CD14-positive monocyte (primary cell): ENCODE measurements at regions not wholly inside any gene's neighbourhood (a gene's known extent, or its start where the extent isn't known, plus 50 kb on each side); places are given as distances from the start of the nearest gene placed in this dataset.

Experiments
- DNase-seq, 3 donors: peaks; one replicate each; pipeline ENCODE4 v3.0.0-alpha.2; 2011 to 2022
- H2AFZ ChIP-seq: 2 replicates; pipeline ENCODE4 v1.6.0; 2012; ENCODE audit warnings: mild to moderate bottlenecking, low read depth, low read length, inconsistent platforms; ENCODE audit not compliant: insufficient read depth, poor library complexity, severe bottlenecking
- H3K27ac ChIP-seq, 2 donors: 1 replicate in 1 of 2; 2 replicates in 1 of 2; pipeline ENCODE4 v1.5.1; 2012 to 2013; ENCODE audit warnings: low read length in 2 of 2, control low read depth in 1 of 2, inconsistent platforms in 1 of 2, low read depth in 1 of 2, mild to moderate bottlenecking in 1 of 2
- H3K27me3 ChIP-seq, 2 donors: one replicate each; pipeline versions ENCODE4 v1.6.0 to v1.6.1; 2011 to 2013; ENCODE audit warnings: low read length in 2 of 2; ENCODE audit not compliant: control insufficient read depth in 2 of 2, insufficient read depth in 2 of 2
- H3K36me3 ChIP-seq, 2 donors: replicated peaks in 1 of 2; 1 replicate in 1 of 2; 2 replicates in 1 of 2; pipeline versions ENCODE4 v1.5.1 to v1.6.1; 2012 to 2013; ENCODE audit warnings: low read length in 2 of 2, control low read depth in 1 of 2, inconsistent platforms in 1 of 2, mild to moderate bottlenecking in 1 of 2; ENCODE audit not compliant: insufficient read depth in 2 of 2, control insufficient read depth in 1 of 2
- H3K4me1 ChIP-seq, 2 donors: 1 replicate in 1 of 2; 2 replicates in 1 of 2; pipeline versions ENCODE4 v1.5.1 to v1.6.1; 2012 to 2013; ENCODE audit warnings: low read length in 2 of 2, control low read depth in 1 of 2, inconsistent platforms in 1 of 2, mild to moderate bottlenecking in 1 of 2, moderate library complexity in 1 of 2; ENCODE audit not compliant: insufficient read depth in 2 of 2, control insufficient read depth in 1 of 2
- H3K4me2 ChIP-seq: replicated peaks from 2 replicates; pipeline ENCODE3; 2012; ENCODE audit warnings: low read length, moderate library complexity, mild to moderate bottlenecking; ENCODE audit not compliant: poor library complexity, severe bottlenecking; ENCODE audit errors: extremely low read depth
- H3K4me3 ChIP-seq, 3 experiments: fragments of 200-600 bp in 1 of 3; sonication (generic) in 1 of 3; replicated peaks in 1 of 3; 1 replicate in 2 of 3; 2 replicates in 1 of 3; pipeline ENCODE4 v1.5.1; 2011 to 2013; ENCODE audit warnings: low read length in 3 of 3, mild to moderate bottlenecking in 3 of 3, control low read depth in 2 of 3, low read depth in 2 of 3, inconsistent platforms in 1 of 3, moderate library complexity in 1 of 3
- H3K79me2 ChIP-seq: 2 replicates; pipeline ENCODE4 v1.6.0; 2012; ENCODE audit warnings: mild to moderate bottlenecking, control low read depth, inconsistent platforms, low read length, moderate library complexity; ENCODE audit not compliant: insufficient read depth
- H3K9ac ChIP-seq: 2 replicates; pipeline ENCODE4 v1.6.0; 2017; ENCODE audit warnings: low read length, mild to moderate bottlenecking; ENCODE audit not compliant: insufficient read depth, poor library complexity, severe bottlenecking
- H3K9me3 ChIP-seq, 2 donors: replicated peaks in 1 of 2; 1 replicate in 1 of 2; 2 replicates in 1 of 2; pipeline versions ENCODE4 v1.5.1 to v1.6.1; 2012 to 2013; ENCODE audit warnings: low read length in 2 of 2, control low read depth in 1 of 2; ENCODE audit not compliant: control insufficient read depth in 1 of 2, insufficient read depth in 1 of 2
- H4K20me1 ChIP-seq: 2 replicates; pipeline ENCODE4 v1.6.0; 2012; ENCODE audit warnings: mild to moderate bottlenecking, low read length, control low read depth, moderate library complexity; ENCODE audit not compliant: insufficient read depth
- H3K27ac Mint-ChIP-seq, 7 donors: one replicate each; pipeline ENCODE4 v1.8.0; 2020; ENCODE audit warnings: mild to moderate bottlenecking in 7 of 7, mixed read lengths in 7 of 7, moderate library complexity in 6 of 7, inconsistent platforms in 2 of 7
- H3K27me3 Mint-ChIP-seq, 3 donors: one replicate each; pipeline ENCODE4 v1.8.0; 2021 to 2022; ENCODE audit warnings: low read depth in 3 of 3, mild to moderate bottlenecking in 3 of 3, mixed read lengths in 3 of 3, moderate library complexity in 3 of 3, inconsistent platforms in 1 of 3
- H3K36me3 Mint-ChIP-seq, 2 donors: one replicate each; pipeline ENCODE4 v1.8.0; 2020; ENCODE audit warnings: mixed read lengths in 2 of 2, inconsistent platforms in 1 of 2, mild to moderate bottlenecking in 1 of 2
- H3K4me1 Mint-ChIP-seq: one replicate; pipeline ENCODE4 v1.8.0; 2020; ENCODE audit warnings: mild to moderate bottlenecking, mixed read lengths
- H3K4me3 Mint-ChIP-seq, 2 donors: one replicate each; pipeline ENCODE4 v1.8.0; 2020; ENCODE audit warnings: mild to moderate bottlenecking in 2 of 2, mixed read lengths in 2 of 2, moderate library complexity in 1 of 2
- H3K9me3 Mint-ChIP-seq, 7 donors: one replicate each; pipeline ENCODE4 v1.8.0; 2020 to 2022; ENCODE audit warnings: mixed read lengths in 7 of 7, mild to moderate bottlenecking in 6 of 7, moderate library complexity in 6 of 7, inconsistent platforms in 2 of 7
- WGBS: methylation state at CpG from one replicate; pipeline ENCODE4 v1.1.5; 2013; ENCODE audit warnings: missing lambda C conversion rate; ENCODE audit not compliant: insufficient coverage; 5-methylcytosine and 5-hydroxymethylcytosine counted together
- intact Hi-C, 2 donors: fragments of 100-400 bp; cut with micrococcal nuclease; formaldehyde crosslinking; loops; one replicate each; pipeline versions ENCODE4 v1.15.0 to v1.15.1; 2023
- TF ChIP-seq, protein P1 (sequence below): fragments of 200-600 bp; IDR thresholded peaks from one replicate; pipeline ENCODE4 v1.8.0; 2022; ENCODE audit warnings: antibody characterized with exemption, mild to moderate bottlenecking

DNA sequence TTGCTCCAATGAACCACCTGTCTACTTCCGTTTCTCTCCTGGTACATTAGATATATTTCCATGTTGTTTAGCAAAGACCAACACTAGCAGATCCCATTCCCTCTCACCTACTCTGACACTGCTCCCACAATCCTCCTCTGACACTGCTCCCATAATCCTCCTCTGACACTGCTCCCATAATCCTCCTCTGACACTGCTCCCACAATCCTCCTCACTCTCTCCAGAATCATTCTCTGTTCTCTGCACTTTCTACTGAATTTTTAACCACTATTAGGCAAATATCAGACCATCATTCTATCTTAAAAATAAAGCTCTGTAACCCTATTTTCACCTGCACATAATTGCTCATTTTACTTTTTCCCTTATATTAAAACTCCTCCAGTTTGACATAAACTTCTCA, 578.5 kb upstream of the PCDH20 start:
- H3K9me3 ChIP-seq: no peaks in the 10 kb centered on the region
- no peak overlapping the region for H3K4me3 Mint-ChIP-seq
- H3K36me3 Mint-ChIP-seq: no peaks in the 10 kb centered on the region
- peaks cover 0 to 7% (median 0%) of the 10 kb centered on the region in 7 donors for H3K9me3 Mint-ChIP-seq
- H4K20me1 ChIP-seq: no peaks in the 10 kb centered on the region
- H3K4me1 Mint-ChIP-seq: no peaks in the 10 kb centered on the region
- H3K4me2 ChIP-seq: no peak overlapping the region
- no peak overlapping the region for H3K27ac Mint-ChIP-seq
- no peaks in the 10 kb centered on the region for H3K4me1 ChIP-seq
- no peak overlapping the region for H3K9ac ChIP-seq
- no peaks in the 10 kb centered on the region for H3K79me2 ChIP-seq
- intact Hi-C loops: no loop called here
- TF ChIP-seq, protein P1, sequence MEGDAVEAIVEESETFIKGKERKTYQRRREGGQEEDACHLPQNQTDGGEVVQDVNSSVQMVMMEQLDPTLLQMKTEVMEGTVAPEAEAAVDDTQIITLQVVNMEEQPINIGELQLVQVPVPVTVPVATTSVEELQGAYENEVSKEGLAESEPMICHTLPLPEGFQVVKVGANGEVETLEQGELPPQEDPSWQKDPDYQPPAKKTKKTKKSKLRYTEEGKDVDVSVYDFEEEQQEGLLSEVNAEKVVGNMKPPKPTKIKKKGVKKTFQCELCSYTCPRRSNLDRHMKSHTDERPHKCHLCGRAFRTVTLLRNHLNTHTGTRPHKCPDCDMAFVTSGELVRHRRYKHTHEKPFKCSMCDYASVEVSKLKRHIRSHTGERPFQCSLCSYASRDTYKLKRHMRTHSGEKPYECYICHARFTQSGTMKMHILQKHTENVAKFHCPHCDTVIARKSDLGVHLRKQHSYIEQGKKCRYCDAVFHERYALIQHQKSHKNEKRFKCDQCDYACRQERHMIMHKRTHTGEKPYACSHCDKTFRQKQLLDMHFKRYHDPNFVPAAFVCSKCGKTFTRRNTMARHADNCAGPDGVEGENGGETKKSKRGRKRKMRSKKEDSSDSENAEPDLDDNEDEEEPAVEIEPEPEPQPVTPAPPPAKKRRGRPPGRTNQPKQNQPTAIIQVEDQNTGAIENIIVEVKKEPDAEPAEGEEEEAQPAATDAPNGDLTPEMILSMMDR: no peak
- DNase-seq: no peak
- no peaks in the 10 kb centered on the region for H3K27me3 Mint-ChIP-seq
- no peak overlapping the region for H3K4me3 ChIP-seq
- H3K27me3 ChIP-seq: no peaks in the 10 kb centered on the region
- WGBS: 100% methylated on average over 1 of the region's 1 CpG
- H2AFZ ChIP-seq: no peak overlapping the region
- H3K27ac ChIP-seq: no peak overlapping the region
- no peaks in the 10 kb centered on the region for H3K36me3 ChIP-seq

DNA sequence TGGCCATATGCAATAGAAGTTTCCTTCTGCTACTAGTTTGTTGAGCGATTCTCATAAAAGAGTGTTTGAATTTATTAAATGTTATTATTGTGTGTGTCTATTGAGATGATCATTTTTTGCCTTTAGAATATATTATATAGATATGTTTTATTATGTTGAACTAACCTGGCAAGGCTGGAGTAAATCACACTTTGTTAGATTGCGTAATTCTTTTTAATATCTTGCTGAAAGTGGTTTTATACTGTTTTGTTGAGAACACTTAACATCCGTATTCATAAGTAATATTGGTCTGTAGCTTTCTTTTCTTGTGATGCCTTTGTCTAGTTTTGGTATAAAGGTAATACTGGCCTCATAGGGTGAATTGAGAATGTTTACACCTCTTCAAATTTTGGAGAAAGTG, 574.3 kb upstream of the PCDH20 start:
- Mint-ChIP-seq H3K4me3 (no peak overlapping the region), H3K36me3 (no peaks in the 10 kb centered on the region), H3K27ac (no peak overlapping the region), H3K9me3 (peaks cover 0 to 2% (median 0%) of the 10 kb centered on the region in 7 donors), H3K4me1 (no peaks in the 10 kb centered on the region), H3K27me3 (no peaks in the 10 kb centered on the region)
- Histone ChIP-seq H3K27me3 (no peaks in the 10 kb centered on the region), H3K9me3 (no peaks in the 10 kb centered on the region), H3K4me1 (no peaks in the 10 kb centered on the region), H3K36me3 (no peaks in the 10 kb centered on the region), H2AFZ (no peak overlapping the region), H3K4me3 (no peak overlapping the region), H3K9ac (no peak overlapping the region), H3K79me2 (no peaks in the 10 kb centered on the region), H3K27ac (no peak overlapping the region), H3K4me2 (no peak overlapping the region), H4K20me1 (no peaks in the 10 kb centered on the region)
- DNase-seq: no peak
- WGBS: no CpG with 5 or more reads among the region's 3 CpGs
- TF ChIP-seq, protein P1: no peak
- intact Hi-C loops: no loop called here
